ENCODE measurements at regions not wholly inside any gene's neighbourhood (a gene's known extent, or its start where the extent isn't known, plus 50 kb on each side); places are given as distances from the start of the nearest gene placed in this dataset.

DNA sequence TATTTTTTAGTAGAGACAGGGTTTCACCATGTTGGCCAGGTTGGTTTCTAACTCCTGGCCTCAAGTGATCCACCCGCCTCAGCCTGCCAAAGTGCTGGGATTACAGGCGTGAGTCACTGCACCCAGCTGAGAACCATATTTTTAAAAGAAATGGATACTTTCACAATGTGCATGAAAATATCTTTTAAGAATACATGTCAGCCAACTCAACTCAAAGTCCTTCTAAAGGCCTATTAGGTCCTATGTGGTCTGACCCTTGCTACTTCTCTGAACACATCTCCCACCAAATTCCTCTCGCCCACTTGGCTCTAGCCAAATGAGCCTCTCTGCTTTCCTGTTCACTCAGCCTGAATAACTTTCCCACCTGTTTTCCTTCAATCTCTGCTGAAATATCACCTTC is 119.6 kb downstream of the MTX2 start:
- Histone ChIP-seq H3K9me3 (no peaks in the 10 kb centered on the region), H3K4me3 (ENCODE audit: low read depth, low read length) (no peak overlapping the region), H3K4me1 (no peaks in the 10 kb centered on the region), H3K27me3 (no peaks in the 10 kb centered on the region), H3K36me3 (no peaks in the 10 kb centered on the region)
- DNase-seq, result no peak
- TF ChIP-seq, protein P1, sequence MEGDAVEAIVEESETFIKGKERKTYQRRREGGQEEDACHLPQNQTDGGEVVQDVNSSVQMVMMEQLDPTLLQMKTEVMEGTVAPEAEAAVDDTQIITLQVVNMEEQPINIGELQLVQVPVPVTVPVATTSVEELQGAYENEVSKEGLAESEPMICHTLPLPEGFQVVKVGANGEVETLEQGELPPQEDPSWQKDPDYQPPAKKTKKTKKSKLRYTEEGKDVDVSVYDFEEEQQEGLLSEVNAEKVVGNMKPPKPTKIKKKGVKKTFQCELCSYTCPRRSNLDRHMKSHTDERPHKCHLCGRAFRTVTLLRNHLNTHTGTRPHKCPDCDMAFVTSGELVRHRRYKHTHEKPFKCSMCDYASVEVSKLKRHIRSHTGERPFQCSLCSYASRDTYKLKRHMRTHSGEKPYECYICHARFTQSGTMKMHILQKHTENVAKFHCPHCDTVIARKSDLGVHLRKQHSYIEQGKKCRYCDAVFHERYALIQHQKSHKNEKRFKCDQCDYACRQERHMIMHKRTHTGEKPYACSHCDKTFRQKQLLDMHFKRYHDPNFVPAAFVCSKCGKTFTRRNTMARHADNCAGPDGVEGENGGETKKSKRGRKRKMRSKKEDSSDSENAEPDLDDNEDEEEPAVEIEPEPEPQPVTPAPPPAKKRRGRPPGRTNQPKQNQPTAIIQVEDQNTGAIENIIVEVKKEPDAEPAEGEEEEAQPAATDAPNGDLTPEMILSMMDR (IDR thresholded peaks at IDR 0.05; ENCODE audit: low read depth, low read length), result no peak

DNA sequence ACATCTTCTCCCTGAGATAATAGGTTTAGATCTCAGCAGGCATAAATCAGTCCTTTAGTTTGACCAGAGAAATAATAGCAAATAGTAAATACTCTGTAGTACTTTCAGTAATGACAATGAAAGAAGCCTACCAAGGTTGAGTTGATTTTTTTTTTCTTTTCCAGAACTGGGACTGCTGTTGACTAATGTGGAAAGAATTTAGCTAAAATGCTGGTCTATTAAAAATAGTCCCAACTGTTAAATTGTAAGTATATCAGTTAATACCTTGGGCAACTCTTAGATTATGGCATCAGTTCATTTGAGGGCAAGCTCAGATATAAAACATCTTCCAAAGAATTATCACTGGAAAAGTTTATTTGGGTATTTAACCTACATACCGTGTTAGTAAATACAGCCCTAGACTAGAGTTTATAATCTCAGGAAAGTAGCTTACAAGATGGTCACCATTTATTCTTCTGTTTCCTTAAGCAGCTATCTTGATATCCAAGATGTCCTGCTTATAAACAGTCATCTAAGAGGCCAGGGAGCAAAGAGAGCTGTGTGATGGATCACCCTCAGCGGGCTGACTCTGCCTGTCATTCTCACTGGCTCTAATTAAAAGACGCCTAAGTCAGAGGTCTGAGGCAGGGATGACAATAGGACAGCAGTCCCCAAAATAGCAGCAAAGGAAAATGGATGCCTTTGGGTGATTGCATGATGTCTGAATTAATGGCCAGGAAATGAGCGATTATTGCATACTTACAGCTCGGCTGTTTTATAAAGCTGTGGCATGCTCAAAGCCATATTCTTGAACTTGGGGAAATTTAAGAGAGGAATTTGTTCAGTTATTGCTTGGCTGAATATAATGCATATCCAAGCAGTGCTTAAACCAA is 121.3 kb downstream of the MTX2 start:
- Histone ChIP-seq H3K27me3 (no peaks in the 10 kb centered on the region), H3K9me3 (no peaks in the 10 kb centered on the region), H3K36me3 (no peaks in the 10 kb centered on the region), H3K4me3 (ENCODE audit: low read depth, low read length) (no peak overlapping the region), H3K4me1 (no peaks in the 10 kb centered on the region)
- TF ChIP-seq, protein P1 (IDR thresholded peaks at IDR 0.05; ENCODE audit: low read depth, low read length), result no peak
- no peak for DNase-seq

DNA sequence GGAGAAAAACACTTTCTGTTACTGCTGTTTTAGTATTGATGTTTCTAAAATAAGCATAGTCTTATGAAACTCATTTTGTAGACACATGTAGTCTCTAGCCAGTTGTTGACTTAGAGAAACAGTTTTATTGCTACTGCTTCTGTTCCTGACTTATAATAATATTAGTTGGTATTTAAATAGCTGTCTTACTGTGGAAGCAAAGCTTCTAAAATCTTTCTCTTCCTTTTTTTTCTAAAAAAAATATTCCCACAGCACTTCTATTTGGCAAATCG is 121.8 kb downstream of the MTX2 start:
- Histone ChIP-seq H3K9me3 (no peaks in the 10 kb centered on the region), H3K4me1 (no peaks in the 10 kb centered on the region), H3K36me3 (no peaks in the 10 kb centered on the region), H3K4me3 (ENCODE audit: low read depth, low read length) (no peak overlapping the region), H3K27me3 (no peaks in the 10 kb centered on the region)
- no peak for DNase-seq
- TF ChIP-seq, protein P1 (IDR thresholded peaks at IDR 0.05; ENCODE audit: low read depth, low read length), result no peak

DNA sequence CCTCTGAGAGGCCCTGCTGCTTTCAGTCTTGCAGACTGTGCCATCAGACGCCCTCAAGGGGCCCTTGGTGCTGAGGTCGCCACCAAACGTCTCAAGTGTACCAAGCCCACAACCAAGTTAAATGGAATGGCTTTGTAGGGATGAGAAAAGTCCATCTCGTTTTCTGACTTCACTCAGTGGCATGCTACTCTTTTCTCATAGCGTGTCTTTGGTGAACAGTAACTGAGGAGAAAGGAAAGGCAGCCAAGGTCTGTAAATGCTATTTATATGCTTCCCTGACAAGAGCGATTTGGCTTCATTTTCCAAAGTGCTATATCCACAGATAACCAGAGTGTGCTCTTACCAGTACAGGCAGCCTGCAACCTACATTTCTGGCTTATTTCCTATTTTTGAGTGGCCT is 123.0 kb downstream of the MTX2 start:
- Histone ChIP-seq H3K27me3 (no peaks in the 10 kb centered on the region), H3K4me1 (no peaks in the 10 kb centered on the region), H3K4me3 (ENCODE audit: low read depth, low read length) (no peak overlapping the region), H3K9me3 (no peaks in the 10 kb centered on the region), H3K36me3 (no peaks in the 10 kb centered on the region)
- no peak for DNase-seq
- TF ChIP-seq, protein P1 (IDR thresholded peaks at IDR 0.05; ENCODE audit: low read depth, low read length), result no peak

- Histone ChIP-seq H3K36me3 (no peaks in the 10 kb centered on the region), H3K4me3 (ENCODE audit: low read depth, low read length) (no peak overlapping the region), H3K27me3 (no peaks in the 10 kb centered on the region), H3K9me3 (no peaks in the 10 kb centered on the region), H3K4me1 (no peaks in the 10 kb centered on the region)
- DNase-seq, result no peak
- TF ChIP-seq, protein P1 (IDR thresholded peaks at IDR 0.05; ENCODE audit: low read depth, low read length), result no peak
Measured at GRCh38 chr2:176392744-176393414, 123.6 kb downstream of the MTX2 start.

DNA sequence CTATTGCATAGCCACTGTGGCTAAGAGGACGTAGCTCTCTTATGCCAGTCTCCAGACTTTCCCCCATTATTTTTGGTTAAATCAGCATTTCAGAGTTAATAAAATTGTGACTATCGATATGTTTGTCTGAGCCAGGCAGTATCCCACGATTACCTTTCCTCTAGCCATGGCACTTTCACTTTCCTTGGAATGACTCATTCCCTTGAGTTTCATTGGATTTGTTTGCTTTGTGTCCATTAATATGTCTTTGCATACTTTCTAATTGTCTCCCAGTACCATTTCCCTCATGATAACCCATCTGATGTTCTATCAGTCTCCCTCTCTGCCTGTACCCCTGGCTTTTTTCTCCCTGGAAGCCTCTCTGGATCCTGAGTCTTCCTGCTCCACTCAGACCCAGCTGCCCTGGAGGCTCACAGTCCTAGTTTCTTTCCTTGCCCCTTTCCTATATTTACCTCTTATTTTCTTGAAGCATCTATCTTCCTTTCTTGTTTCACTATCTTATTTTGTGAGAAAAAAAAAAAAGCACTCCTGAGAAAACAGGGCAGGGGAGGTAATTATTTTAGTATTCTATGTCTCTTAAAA is 126.1 kb downstream of the MTX2 start:
- Histone ChIP-seq H3K36me3 (no peaks in the 10 kb centered on the region), H3K9me3 (no peaks in the 10 kb centered on the region), H3K4me1 (no peaks in the 10 kb centered on the region), H3K4me3 (ENCODE audit: low read depth, low read length) (no peak overlapping the region), H3K27me3 (no peaks in the 10 kb centered on the region)
- TF ChIP-seq, protein P1 (IDR thresholded peaks at IDR 0.05; ENCODE audit: low read depth, low read length), result no peak
- DNase-seq, result no peak
